Vagina (tissue), 2 donors: ENCODE measurements at regions not wholly inside any gene's neighbourhood (a gene's known extent, or its start where the extent isn't known, plus 50 kb on each side); places are given as distances from the start of the nearest gene placed in this dataset.

ENCODE experiments used
- DNase-seq, 2 donors: peaks; one replicate each; pipeline ENCODE4 v3.0.0-alpha.2; 2017; ENCODE audit errors: extremely low spot score in 2 of 2
- H3K27ac ChIP-seq: fragments of 200-600 bp; sonication (generic); one replicate; pipeline ENCODE4 v1.5.1; 2019
- H3K27me3 ChIP-seq: fragments of 200-600 bp; sonication (generic); one replicate; pipeline ENCODE4 v1.5.1; 2019
- H3K36me3 ChIP-seq, 2 donors: fragments of 200-600 bp; sonication (generic); one replicate each; pipeline ENCODE4 v1.5.1; 2017 to 2019
- H3K4me1 ChIP-seq: fragments of 200-600 bp; sonication (generic); one replicate; pipeline ENCODE4 v1.5.1; 2019
- H3K4me3 ChIP-seq, 2 donors: fragments of 200-600 bp; sonication (generic); 1 replicate in 1 of 2; 2 replicates in 1 of 2; pipeline ENCODE4 v1.5.1; 2016 to 2019
- H3K9me3 ChIP-seq: fragments of 200-600 bp; sonication (generic); one replicate; pipeline ENCODE4 v1.5.1; 2019
- CTCF ChIP-seq, 3 experiments: fragments of 450-650 bp in 2 of 3; fragments of 200-600 bp in 1 of 3; sonication (generic) in 1 of 3; IDR thresholded peaks; one replicate each; pipeline ENCODE4 v1.5.1; 2017 to 2019; ENCODE audit warnings: antibody characterized with exemption in 3 of 3, mild to moderate bottlenecking in 2 of 3, moderate library complexity in 2 of 3
- POLR2A ChIP-seq, 2 donors: fragments of 450-650 bp; IDR thresholded peaks; one replicate each; pipeline ENCODE4 v1.6.1; 2017; ENCODE audit warnings: antibody characterized with exemption in 2 of 2, mild to moderate bottlenecking in 2 of 2, moderate library complexity in 2 of 2
- POLR2AphosphoS5 ChIP-seq, 2 donors: sonication (generic); formaldehyde crosslinking; IDR thresholded peaks; one replicate each; pipeline ENCODE4 v1.9.0; 2017; ENCODE audit warnings: antibody characterized with exemption in 2 of 2, mild to moderate bottlenecking in 2 of 2, low read depth in 1 of 2; ENCODE audit not compliant: insufficient read depth in 1 of 2
- intact Hi-C: fragments of 100-400 bp; cut with DNase I; formaldehyde crosslinking; loops from one replicate; pipeline ENCODE4 v1.15.1; 2023

GRCh38 chr11:103636232-103636631 is 400.2 kb upstream of the DDI1 start:
- no peak for DNase-seq
- Histone ChIP-seq H3K4me3 (no peak overlapping the region), H3K27ac (no peak overlapping the region), H3K9me3 (no peaks in the 10 kb centered on the region), H3K27me3 (no peaks in the 10 kb centered on the region), H3K36me3 (no peaks in the 10 kb centered on the region), H3K4me1 (no peaks in the 10 kb centered on the region)
- intact Hi-C loops: no loop called here
- no peak for TF ChIP-seq POLR2AphosphoS5 (IDR thresholded peaks at IDR 0.05; ENCODE audit: insufficient read depth in 1 of 2, low read depth in 1 of 2)
- no peak for TF ChIP-seq POLR2A (IDR thresholded peaks at IDR 0.05)
- no peak for TF ChIP-seq CTCF (IDR thresholded peaks at IDR 0.05)

- DNase-seq: no peak
- H3K36me3 ChIP-seq: no peaks in the 10 kb centered on the region
- H3K27ac ChIP-seq: no peak overlapping the region
- H3K4me3 ChIP-seq: no peak overlapping the region
- H3K9me3 ChIP-seq: no peaks in the 10 kb centered on the region
- H3K4me1 ChIP-seq: no peaks in the 10 kb centered on the region
- no peaks in the 10 kb centered on the region for H3K27me3 ChIP-seq
- TF ChIP-seq CTCF (IDR thresholded peaks at IDR 0.05): no peak
- no peak for TF ChIP-seq POLR2AphosphoS5 (IDR thresholded peaks at IDR 0.05; ENCODE audit: insufficient read depth in 1 of 2, low read depth in 1 of 2)
- no peak for TF ChIP-seq POLR2A (IDR thresholded peaks at IDR 0.05)
- intact Hi-C loops: no loop called here
Measured at GRCh38 chr11:103637295-103637694, 399.1 kb upstream of the DDI1 start.

GRCh38 chr11:103637831-103638230 is 398.6 kb upstream of the DDI1 start:
- Histone ChIP-seq H3K4me3 (no peak overlapping the region), H3K27ac (no peak overlapping the region), H3K36me3 (no peaks in the 10 kb centered on the region), H3K27me3 (no peaks in the 10 kb centered on the region), H3K4me1 (no peaks in the 10 kb centered on the region), H3K9me3 (no peaks in the 10 kb centered on the region)
- no peak for TF ChIP-seq POLR2AphosphoS5 (IDR thresholded peaks at IDR 0.05; ENCODE audit: insufficient read depth in 1 of 2, low read depth in 1 of 2)
- no peak for TF ChIP-seq CTCF (IDR thresholded peaks at IDR 0.05)
- no peak for TF ChIP-seq POLR2A (IDR thresholded peaks at IDR 0.05)
- DNase-seq: no peak
- intact Hi-C loops: no loop called here

- H3K27ac ChIP-seq: no peak overlapping the region
- no peak for DNase-seq
- H3K4me1 ChIP-seq: no peaks in the 10 kb centered on the region
- H3K36me3 ChIP-seq: no peaks in the 10 kb centered on the region
- no peak overlapping the region for H3K4me3 ChIP-seq
- intact Hi-C loops: no loop called here
- no peaks in the 10 kb centered on the region for H3K27me3 ChIP-seq
- H3K9me3 ChIP-seq: no peaks in the 10 kb centered on the region
- no peak for TF ChIP-seq POLR2AphosphoS5 (IDR thresholded peaks at IDR 0.05; ENCODE audit: insufficient read depth in 1 of 2, low read depth in 1 of 2)
- no peak for TF ChIP-seq CTCF (IDR thresholded peaks at IDR 0.05)
- no peak for TF ChIP-seq POLR2A (IDR thresholded peaks at IDR 0.05)
Measured at GRCh38 chr11:103644676-103645075, 391.8 kb upstream of the DDI1 start.

- no peak for DNase-seq
- Histone ChIP-seq H3K27ac (no peak overlapping the region), H3K36me3 (no peaks in the 10 kb centered on the region), H3K9me3 (no peaks in the 10 kb centered on the region), H3K4me3 (no peak overlapping the region), H3K27me3 (no peaks in the 10 kb centered on the region), H3K4me1 (no peaks in the 10 kb centered on the region)
- intact Hi-C loops: no loop called here
- TF ChIP-seq POLR2A (IDR thresholded peaks at IDR 0.05) (no peak), POLR2AphosphoS5 (IDR thresholded peaks at IDR 0.05; ENCODE audit: insufficient read depth in 1 of 2, low read depth in 1 of 2) (no peak), CTCF (IDR thresholded peaks at IDR 0.05) (no peak)
Measured at GRCh38 chr11:103648054-103648453, 388.4 kb upstream of the DDI1 start.
